Nephron progenitor cell (in vitro differentiated cells): ENCODE measurements at regions not wholly inside any gene's neighbourhood (a gene's known extent, or its start where the extent isn't known, plus 50 kb on each side); places are given as distances from the start of the nearest gene placed in this dataset.
A peak's percentile ranks its signal among the peaks of the same experiment; 100 is the strongest.

Source experiments
- DNase-seq: peaks from one replicate; pipeline ENCODE4 v3.0.0; 2021
- H3K27ac Mint-ChIP-seq: 2 replicates; pipeline ENCODE4 v1.8.0; 2021; ENCODE audit warnings: mild to moderate bottlenecking, moderate library complexity, mixed read lengths
- H3K27me3 Mint-ChIP-seq: 2 replicates; pipeline ENCODE4 v1.8.0; 2021; ENCODE audit warnings: mild to moderate bottlenecking, low read depth, mixed read lengths; ENCODE audit not compliant: poor library complexity
- H3K36me3 Mint-ChIP-seq: 2 replicates; pipeline ENCODE4 v1.8.0; 2021; ENCODE audit warnings: low read depth, mixed read lengths
- H3K4me1 Mint-ChIP-seq: 2 replicates; pipeline ENCODE4 v1.8.0; 2021; ENCODE audit warnings: mixed read lengths
- H3K4me3 Mint-ChIP-seq: 2 replicates; pipeline ENCODE4 v1.8.0; 2021; ENCODE audit warnings: mild to moderate bottlenecking, moderate library complexity, mixed read lengths
- H3K9me3 Mint-ChIP-seq: 2 replicates; pipeline ENCODE4 v1.8.0; 2021; ENCODE audit warnings: mild to moderate bottlenecking, moderate library complexity, mixed read lengths
- CTCF ChIP-seq: fragments of 200-600 bp; sonication (generic); IDR thresholded peaks from 2 replicates; pipeline ENCODE4 v1.5.0; 2021; ENCODE audit warnings: antibody characterized with exemption

GRCh38 chr13:80989241-80989640, 648.3 kb upstream of the SPRY2 start:
- Mint-ChIP-seq H3K36me3 (no peaks in the 10 kb centered on the region), H3K27me3 (peaks cover 4% of the 10 kb centered on the region), H3K9me3 (peaks cover 33% of the 10 kb centered on the region), H3K4me3 (no peak overlapping the region), H3K27ac (no peak overlapping the region), H3K4me1 (peaks cover 9% of the 10 kb centered on the region)
- no peak for DNase-seq
- TF ChIP-seq CTCF = no peak

GRCh38 chr13:80988391-80989151, 647.6 kb upstream of the SPRY2 start:
- DNase-seq = no peak
- TF ChIP-seq CTCF = no peak
- Mint-ChIP-seq H3K4me1 (peaks cover 9% of the 10 kb centered on the region), H3K27ac (peak overlapping the region; percentile 6), H3K4me3 (no peak overlapping the region), H3K36me3 (no peaks in the 10 kb centered on the region), H3K9me3 (peaks cover 33% of the 10 kb centered on the region), H3K27me3 (peaks cover 4% of the 10 kb centered on the region)

- peak; percentile 88 for TF ChIP-seq CTCF
- no peaks in the 10 kb centered on the region for H3K4me1 Mint-ChIP-seq
- H3K4me3 Mint-ChIP-seq = no peak overlapping the region
- H3K27me3 Mint-ChIP-seq = no peaks in the 10 kb centered on the region
- DNase-seq = peak; percentile 39
- H3K9me3 Mint-ChIP-seq = peaks cover 9% of the 10 kb centered on the region
- H3K27ac Mint-ChIP-seq = no peak overlapping the region
- H3K36me3 Mint-ChIP-seq = no peaks in the 10 kb centered on the region
These were observed 638.2 kb upstream of the SPRY2 start for GRCh38 chr13:80979035-80979641.

GRCh38 chr13:80977168-80977567, 636.2 kb upstream of the SPRY2 start:
- Mint-ChIP-seq H3K4me1 (no peaks in the 10 kb centered on the region), H3K36me3 (no peaks in the 10 kb centered on the region), H3K9me3 (peaks cover 4% of the 10 kb centered on the region), H3K27me3 (no peaks in the 10 kb centered on the region), H3K27ac (no peak overlapping the region), H3K4me3 (no peak overlapping the region)
- no peak for DNase-seq
- TF ChIP-seq CTCF = no peak

- Mint-ChIP-seq H3K9me3 (peaks cover 3% of the 10 kb centered on the region), H3K4me3 (no peak overlapping the region), H3K27ac (no peak overlapping the region), H3K4me1 (no peaks in the 10 kb centered on the region), H3K27me3 (no peaks in the 10 kb centered on the region), H3K36me3 (no peaks in the 10 kb centered on the region)
- TF ChIP-seq CTCF = no peak
- no peak for DNase-seq
These were observed 635.0 kb upstream of the SPRY2 start for GRCh38 chr13:80975903-80976302.

- no peak for TF ChIP-seq CTCF
- Mint-ChIP-seq H3K4me3 (no peak overlapping the region), H3K9me3 (no peaks in the 10 kb centered on the region), H3K27me3 (peaks cover 3% of the 10 kb centered on the region), H3K36me3 (no peaks in the 10 kb centered on the region), H3K4me1 (no peaks in the 10 kb centered on the region), H3K27ac (no peak overlapping the region)
- no peak for DNase-seq
These were observed 632.8 kb upstream of the SPRY2 start for GRCh38 chr13:80973721-80974120.
